OCI-M2 (cell line): ENCODE measurements at regions not wholly inside any gene's neighbourhood (a gene's known extent, or its start where the extent isn't known, plus 50 kb on each side); places are given as distances from the start of the nearest gene placed in this dataset.
"Not testable (repeated sequence)": the region's sequence is repeated elsewhere in the genome, so short reads cannot be mapped to it uniquely, and the experiment has no call there.

Experiments used
- DNase-seq: peaks from one replicate; lab custom pipeline; 2025; ENCODE audit not compliant: unreplicated experiment; lab: John Stamatoyannopoulos, UW

GRCh38 chr11:69916251-69916649 lies 97.0 kb upstream of the FGF3 start:
- DNase-seq = not testable (repeated sequence)

- no peak for DNase-seq
These were observed 97.7 kb upstream of the FGF3 start for GRCh38 chr11:69916806-69917387.

- no peak for DNase-seq
These were observed 98.3 kb upstream of the FGF3 start for GRCh38 chr11:69917529-69917928.

GRCh38 chr11:69918231-69918937 lies 99.2 kb upstream of the FGF3 start:
- DNase-seq = no peak

- no peak for DNase-seq
These were observed 99.9 kb upstream of the FGF3 start for GRCh38 chr11:69918938-69919650.

GRCh38 chr11:69919659-69920344 lies 100.6 kb upstream of the FGF3 start:
- no peak for DNase-seq

- DNase-seq = no peak
These were observed 101.3 kb upstream of the FGF3 start for GRCh38 chr11:69920345-69921127.

- DNase-seq = no peak
These were observed 102.2 kb upstream of the FGF3 start for GRCh38 chr11:69921128-69922014.

- DNase-seq = no peak
These were observed 102.9 kb upstream of the FGF3 start for GRCh38 chr11:69922015-69922595.

GRCh38 chr11:69922596-69923111 lies 103.4 kb upstream of the FGF3 start:
- no peak for DNase-seq

- DNase-seq = no peak
These were observed 104.0 kb upstream of the FGF3 start for GRCh38 chr11:69923196-69923595.

GRCh38 chr11:69923641-69924307 lies 104.6 kb upstream of the FGF3 start:
- DNase-seq = no peak

GRCh38 chr11:69924308-69925161 lies 105.3 kb upstream of the FGF3 start:
- no peak for DNase-seq

GRCh38 chr11:69925366-69926196 lies 106.4 kb upstream of the FGF3 start:
- DNase-seq = no peak

GRCh38 chr11:69926376-69927050 lies 107.3 kb upstream of the FGF3 start:
- no peak for DNase-seq

GRCh38 chr11:69928121-69928520 lies 108.9 kb upstream of the FGF3 start:
- no peak for DNase-seq
